NCI-H524 treated with DMSO at 0.1 percent for 48 hours (cell line): ENCODE measurements at regions not wholly inside any gene's neighbourhood (a gene's known extent, or its start where the extent isn't known, plus 50 kb on each side); places are given as distances from the start of the nearest gene placed in this dataset.
"Not testable (repeated sequence)": the region's sequence is repeated elsewhere in the genome, so short reads cannot be mapped to it uniquely, and the experiment has no call there.

Experiments used
- DNase-seq: peaks from one replicate; lab custom pipeline; 2025; lab: John Stamatoyannopoulos, UW

- DNase-seq, result no peak
Measured at GRCh38 chr1:221527886-221528624, 213.8 kb downstream of the DUSP10 start.

DNA sequence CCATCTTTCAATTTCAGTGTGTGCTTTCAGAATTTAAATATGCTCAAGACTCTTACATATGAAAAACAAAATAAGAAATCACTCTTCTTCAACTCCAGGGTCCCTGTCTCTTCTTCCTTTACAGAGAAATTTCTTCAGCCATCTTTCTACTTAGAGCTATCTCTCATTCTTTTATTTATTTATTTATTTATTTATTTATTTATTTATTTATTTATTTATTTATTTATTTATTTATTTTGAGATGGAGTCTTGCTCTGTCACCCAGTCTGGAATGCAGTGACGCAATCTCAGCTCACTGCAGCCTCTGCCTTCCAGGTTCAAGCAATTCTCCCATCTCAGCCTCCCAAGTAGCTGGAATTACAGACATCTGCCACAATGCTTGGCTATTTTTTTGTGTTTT lies 211.7 kb downstream of the DUSP10 start:
- not testable (repeated sequence) for DNase-seq

GRCh38 chr1:221530791-221531190 lies 211.1 kb downstream of the DUSP10 start:
- DNase-seq, result no peak

GRCh38 chr1:221532071-221532773 lies 209.7 kb downstream of the DUSP10 start:
- no peak for DNase-seq

DNA sequence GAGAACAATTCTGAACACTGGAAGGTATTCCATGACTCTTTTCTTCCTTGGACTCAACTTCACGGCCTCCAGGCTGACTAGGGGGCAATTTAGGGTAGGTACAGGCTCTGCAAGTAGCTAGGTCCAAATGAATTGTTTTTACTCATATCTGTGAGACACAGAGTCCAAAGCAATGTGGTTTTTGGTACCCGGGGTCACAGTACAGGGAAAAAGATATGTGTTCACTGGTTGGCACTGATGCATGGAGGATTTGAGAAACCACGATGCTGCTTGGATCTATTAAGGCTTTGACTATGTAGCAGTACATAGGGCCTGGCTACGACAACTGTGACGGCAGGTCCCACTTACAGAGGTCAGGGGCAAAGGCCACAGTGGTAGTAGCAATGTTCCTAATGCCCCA lies 200.6 kb downstream of the DUSP10 start:
- DNase-seq, result no peak

- DNase-seq, result no peak
Measured at GRCh38 chr1:221543529-221544120, 198.3 kb downstream of the DUSP10 start.

GRCh38 chr1:221548942-221549341 lies 192.9 kb downstream of the DUSP10 start:
- DNase-seq, result no peak

DNA sequence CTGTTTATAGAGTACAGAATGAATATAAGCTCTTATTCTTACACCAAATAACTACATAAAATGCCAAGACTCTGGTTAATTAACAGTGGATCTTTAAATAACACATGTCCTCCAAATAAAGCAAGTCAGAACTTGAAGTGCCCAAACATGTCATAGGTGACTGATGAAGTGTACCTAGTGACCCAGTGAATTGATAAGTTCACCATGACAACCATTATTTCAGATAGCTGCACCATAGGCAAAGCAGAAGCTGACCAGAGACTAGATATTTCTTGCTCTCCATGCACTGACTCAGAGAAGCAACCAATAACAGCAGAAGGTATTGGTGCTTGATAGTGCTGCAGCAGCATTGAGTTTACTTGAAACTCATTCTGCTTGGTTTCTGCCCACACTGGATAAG lies 192.1 kb downstream of the DUSP10 start:
- DNase-seq, result no peak

DNA sequence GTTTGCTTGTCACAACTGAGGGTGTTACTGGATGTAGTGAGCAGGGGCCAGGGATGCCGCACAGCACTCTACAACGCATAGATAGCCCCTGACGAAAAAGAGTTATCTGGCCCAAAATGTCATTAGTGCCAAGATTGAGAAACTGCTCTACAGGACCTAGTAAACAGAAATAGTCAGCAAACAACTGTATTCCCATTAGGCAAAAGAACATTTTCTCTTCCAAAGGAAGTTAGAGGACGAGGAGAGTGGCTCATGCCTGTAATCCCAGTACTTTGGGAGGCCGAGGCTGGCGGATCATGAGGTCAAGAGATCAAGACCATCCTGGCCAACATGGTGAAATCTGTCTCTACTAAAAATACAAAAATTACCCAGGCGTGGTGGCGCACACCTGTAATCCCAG lies 189.1 kb downstream of the DUSP10 start:
- DNase-seq, result not testable (repeated sequence)

DNA sequence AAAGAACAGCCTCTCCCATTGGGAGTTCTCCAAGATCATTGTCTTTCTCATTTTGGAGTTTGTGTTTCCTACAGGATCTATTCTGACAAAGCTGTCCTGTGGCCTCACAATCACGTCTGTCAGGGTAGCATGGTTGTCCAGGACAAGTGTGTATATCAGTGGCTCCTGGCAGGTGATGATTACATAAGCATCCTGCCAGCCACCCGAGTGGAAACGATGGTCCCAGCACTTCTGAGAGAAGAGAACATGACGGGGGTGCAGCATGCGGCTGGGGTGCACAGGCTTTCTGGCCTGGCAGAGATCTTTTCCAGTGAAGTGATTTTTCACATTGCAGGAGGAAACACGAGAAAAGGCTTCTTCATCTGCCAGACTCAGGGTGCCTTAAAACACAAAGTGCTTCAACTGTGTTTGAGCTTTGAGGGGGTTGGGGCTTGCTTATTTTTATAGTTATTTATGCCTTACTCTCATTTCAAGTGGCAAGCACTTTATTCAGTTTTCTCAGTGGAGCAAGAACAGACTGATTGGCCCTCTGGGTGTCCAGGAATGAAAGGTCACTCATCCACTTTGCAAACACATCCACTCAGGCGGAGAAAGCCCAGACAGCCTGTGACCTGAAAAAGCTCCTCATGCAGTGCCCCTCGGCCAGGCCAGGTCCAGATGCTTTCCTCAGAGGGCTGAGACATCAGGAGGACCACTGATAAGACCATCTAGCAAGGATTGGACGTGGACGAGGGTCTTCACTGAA lies 186.0 kb downstream of the DUSP10 start:
- no peak for DNase-seq

GRCh38 chr1:221556435-221556834 lies 185.5 kb downstream of the DUSP10 start:
- DNase-seq, result no peak

DNA sequence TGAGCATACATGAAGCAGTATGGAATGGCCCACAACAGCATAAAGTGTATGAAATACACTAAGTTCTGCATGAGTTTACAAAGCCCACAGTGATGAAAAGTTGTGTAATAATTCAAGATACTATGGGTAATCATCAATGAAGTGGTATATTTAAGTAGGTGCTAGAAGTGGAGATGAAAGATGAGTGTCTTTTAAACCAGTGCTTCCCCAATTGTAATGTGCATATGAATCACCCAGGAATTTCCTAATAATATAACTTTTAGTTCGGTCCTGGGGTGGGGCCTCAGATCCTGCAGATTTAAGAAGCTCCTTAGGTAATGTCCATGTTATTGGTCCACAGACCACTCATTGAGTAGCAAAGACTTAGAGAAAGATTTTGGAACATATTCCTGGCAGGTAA lies 184.9 kb downstream of the DUSP10 start:
- DNase-seq, result no peak

DNA sequence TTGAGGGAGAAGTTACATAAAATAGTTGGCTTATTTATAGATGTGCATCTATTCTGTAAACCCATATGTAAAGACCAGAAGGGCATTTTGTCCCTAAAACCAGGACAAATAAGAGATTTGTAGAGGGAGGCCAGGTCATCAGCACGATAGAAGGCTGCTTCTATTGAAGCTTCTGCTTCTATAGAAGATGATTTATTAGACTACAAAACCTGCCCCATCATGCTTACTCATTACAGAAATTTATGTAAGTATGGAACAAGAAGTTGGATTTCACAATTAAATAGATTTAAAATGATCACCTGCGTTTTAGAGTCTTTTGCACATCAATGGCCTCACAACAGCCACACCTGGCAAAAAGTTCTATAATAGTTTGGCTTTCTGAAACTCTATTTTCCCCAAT lies 183.5 kb downstream of the DUSP10 start:
- DNase-seq, result no peak

GRCh38 chr1:221559911-221560310 lies 182.0 kb downstream of the DUSP10 start:
- DNase-seq, result no peak

DNA sequence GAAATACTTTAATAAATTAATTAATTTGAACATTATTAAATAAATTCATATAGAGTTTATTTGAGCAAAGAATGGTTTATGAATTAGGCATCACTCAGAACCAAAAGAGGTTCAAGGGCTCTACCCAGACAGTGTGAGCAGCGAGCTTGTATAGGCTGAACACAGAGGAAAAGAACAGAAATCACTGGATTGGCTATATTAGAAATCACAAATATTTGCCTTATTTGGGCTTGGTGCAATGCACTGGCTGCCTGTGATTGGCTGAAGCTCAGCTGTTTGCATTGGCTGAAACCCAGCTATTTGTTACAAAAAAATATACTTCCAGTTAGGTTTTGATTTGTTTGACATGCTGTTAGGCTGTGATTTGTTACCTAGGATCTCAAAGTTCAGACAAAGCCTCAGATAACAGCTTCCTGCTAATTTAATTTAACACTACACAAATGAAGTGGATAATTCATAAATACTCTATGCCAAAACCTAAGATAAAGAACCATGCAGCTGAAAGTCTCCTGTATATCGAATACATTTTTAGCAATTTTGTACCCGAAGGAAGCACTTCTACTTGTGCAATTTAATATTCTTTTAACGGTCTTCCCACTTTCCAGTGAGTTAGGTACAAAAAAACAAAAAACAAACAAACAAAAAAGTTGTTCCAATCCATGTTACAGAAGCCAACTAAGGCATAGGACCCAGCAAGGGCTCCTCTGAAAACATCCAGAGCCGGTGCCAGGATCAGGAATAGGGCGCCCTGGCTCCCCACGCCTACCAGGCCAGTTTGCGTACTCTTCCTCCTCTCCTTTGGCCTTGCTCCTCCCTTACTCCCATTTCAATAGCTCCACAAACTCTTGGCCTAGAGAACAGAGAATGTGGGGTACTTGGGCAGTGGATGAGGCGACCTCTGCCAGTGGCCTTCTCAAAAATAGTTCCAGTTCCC lies 179.1 kb downstream of the DUSP10 start:
- no peak for DNase-seq

- no peak for DNase-seq
Measured at GRCh38 chr1:221563476-221563921, 178.4 kb downstream of the DUSP10 start.

DNA sequence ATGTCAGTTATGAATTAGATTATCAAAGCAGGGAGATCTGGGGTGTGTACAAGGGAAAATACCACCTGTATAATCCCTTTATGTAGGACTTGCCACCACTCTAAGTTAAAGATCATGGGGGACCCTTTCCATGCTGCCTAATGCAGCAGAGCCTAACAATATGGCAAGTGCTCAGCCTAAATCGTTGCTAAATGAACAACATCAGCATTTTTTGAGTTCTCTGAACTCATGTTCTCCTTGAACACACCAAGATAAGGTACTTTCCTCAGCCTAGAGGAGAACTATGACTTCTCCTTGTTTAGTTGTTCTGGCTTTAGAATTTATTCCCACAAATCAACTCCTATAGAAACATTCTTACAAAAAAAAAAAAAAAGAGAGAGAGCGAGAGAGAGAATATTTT lies 177.0 kb downstream of the DUSP10 start:
- no peak for DNase-seq

- DNase-seq, result no peak
Measured at GRCh38 chr1:221565711-221566110, 176.2 kb downstream of the DUSP10 start.

DNA sequence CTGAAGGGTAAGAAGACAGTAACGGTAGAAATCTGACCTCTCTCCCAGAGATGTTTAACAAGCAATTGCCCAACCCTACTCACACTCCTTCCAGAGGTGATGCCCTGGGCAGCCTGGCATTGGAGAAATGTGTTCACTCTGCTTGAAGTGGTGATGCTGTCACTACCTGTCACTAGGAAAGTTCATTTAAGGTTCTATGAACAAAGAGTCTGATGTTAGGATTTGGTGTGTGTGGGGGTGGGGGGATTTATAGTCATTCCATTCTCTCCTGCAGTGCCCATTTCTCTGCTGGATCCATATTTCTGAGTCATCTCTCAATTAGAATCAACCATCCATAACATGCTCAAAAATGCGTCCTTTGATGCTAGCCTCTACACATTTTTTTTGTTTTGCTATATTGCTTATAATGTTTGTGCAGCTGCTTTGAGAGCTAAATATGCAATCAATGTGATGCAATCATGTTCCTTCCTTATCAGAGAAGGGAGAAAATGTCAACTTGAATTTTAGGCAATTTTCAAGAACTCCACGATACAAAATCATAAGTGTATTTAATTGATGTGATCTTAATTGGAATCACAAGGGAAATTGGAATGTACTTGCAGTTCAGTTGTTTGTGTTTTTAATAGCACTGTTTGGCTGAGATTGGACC lies 173.9 kb downstream of the DUSP10 start:
- DNase-seq, result no peak

DNA sequence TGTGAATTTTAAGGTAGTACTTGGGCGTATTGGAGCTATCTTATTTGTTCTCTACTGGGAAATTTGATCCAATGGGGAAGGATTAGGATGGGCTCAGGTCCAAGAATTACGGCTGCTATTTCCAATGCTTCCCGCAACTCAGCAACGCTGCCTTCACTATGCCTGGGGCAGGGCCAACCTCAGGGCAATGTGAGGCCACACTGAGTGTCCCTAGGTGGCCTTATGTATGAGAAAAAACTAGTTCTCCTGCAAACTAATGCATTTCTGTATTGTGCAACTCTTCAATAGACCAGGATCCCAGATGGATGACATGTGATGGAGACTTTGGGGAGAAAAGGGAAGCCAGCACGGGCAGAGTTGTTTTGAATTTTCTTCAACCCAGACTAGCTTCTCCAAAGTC lies 168.1 kb downstream of the DUSP10 start:
- DNase-seq, result no peak

- no peak for DNase-seq
Measured at GRCh38 chr1:221574529-221574928, 167.4 kb downstream of the DUSP10 start.
